ENCODE measurements at regions not wholly inside any gene's neighbourhood (a gene's known extent, or its start where the extent isn't known, plus 50 kb on each side); places are given as distances from the start of the nearest gene placed in this dataset.

DNA sequence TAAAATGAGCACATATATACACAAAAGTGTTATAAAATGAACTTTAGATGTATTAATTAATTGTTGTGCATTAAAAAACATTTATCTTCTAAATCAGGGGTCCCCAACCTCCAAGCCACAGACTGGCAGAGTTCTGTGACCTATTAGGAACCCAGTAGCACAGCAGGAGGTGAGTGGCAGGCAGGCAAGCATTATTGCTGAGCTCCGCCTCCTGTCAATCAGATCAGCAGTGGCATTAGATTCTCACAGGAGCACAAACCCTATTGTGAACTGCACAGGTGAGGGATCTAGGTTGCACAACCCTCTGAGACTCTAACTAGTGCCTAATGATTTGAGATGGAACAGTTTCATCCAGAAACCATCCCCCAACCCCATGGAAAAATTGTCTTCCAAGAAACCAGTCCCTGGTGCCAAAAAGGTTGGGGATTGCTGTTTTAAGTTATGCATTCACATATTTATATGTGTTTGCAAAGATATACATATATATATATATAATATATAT, 583.7 kb downstream of the KCNJ2 start:
- CTCF ChIA-PET = no interaction called here
- no peak overlapping the region for H3K4me3 ChIP-seq (ENCODE audit: low read depth, low read length, poor library complexity, severe bottlenecking)
- POLR2A ChIA-PET (ENCODE audit: low non-redundant PET) = no interaction called here
- no peak overlapping the region for H3K27ac ChIP-seq (ENCODE audit: low read depth, low read length, poor library complexity, severe bottlenecking)
- no TSS peak for BruUV-seq (replicated peaks)
- H3K36me3 ChIP-seq (ENCODE audit: insufficient read depth, low read length, poor library complexity, severe bottlenecking) = no peaks in the 10 kb centered on the region
- intact Hi-C loops (cut with micrococcal nuclease; ENCODE audit: unreplicated experiment) = no loop called here
- H3K9me3 ChIP-seq (ENCODE audit: low read depth, low read length, poor library complexity, severe bottlenecking) = no peaks in the 10 kb centered on the region
- H3K4me1 ChIP-seq (ENCODE audit: insufficient read depth, low read length, poor library complexity, severe bottlenecking) = no peaks in the 10 kb centered on the region
- no peak for TF ChIP-seq EZH2 (IDR thresholded peaks at IDR 0.05; ENCODE audit: borderline replicate concordance, low read depth, low read length, poor library complexity, severe bottlenecking)
- TF ChIP-seq CTCF (conservative IDR thresholded peaks at IDR 0.05; ENCODE audit: low read depth, low read length) = no peak
- no peak for DNase-seq (ENCODE audit: low spot score)
- H3K27me3 ChIP-seq (replicated peaks; ENCODE audit: insufficient read depth, low read depth, low read length, poor library complexity) = no peaks in the 10 kb centered on the region

- intact Hi-C loops (cut with micrococcal nuclease; ENCODE audit: unreplicated experiment) = no loop called here
- POLR2A ChIA-PET (ENCODE audit: low non-redundant PET) = no interaction called here
Measured at GRCh38 chr17:70763018-70763417, 593.7 kb downstream of the KCNJ2 start.

DNA sequence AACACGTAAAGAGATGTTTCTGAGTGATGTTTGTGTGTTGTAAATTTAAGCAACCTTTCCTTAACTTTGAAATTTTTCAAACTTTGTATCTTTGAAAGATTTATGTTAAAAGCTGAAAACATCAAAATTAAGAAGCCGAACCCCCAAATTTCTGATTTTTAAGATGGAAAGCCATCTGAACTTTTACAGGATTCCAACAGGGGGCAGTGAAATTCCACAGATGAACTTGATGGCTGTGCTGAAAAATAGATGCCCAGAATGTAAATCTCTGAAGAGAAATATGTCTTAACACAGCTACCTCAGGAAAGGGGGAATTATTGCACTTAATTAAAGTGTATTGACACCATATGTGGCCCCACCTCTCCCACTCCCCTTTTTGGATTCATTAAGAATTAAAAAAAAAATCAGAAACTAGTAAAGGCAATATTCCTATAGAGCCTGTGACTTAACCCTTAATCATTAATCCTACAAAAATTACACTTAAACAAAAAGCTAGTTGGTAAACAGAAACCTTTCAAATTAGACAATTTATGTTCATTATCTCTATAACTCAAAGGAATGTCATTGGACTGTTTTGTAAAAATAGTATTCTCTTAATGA, 597.9 kb downstream of the KCNJ2 start:
- Histone ChIP-seq H3K27ac (ENCODE audit: low read depth, low read length, poor library complexity, severe bottlenecking) (no peak overlapping the region), H3K4me3 (ENCODE audit: low read depth, low read length, poor library complexity, severe bottlenecking) (no peak overlapping the region), H3K9me3 (ENCODE audit: low read depth, low read length, poor library complexity, severe bottlenecking) (no peaks in the 10 kb centered on the region), H3K4me1 (ENCODE audit: insufficient read depth, low read length, poor library complexity, severe bottlenecking) (no peaks in the 10 kb centered on the region), H3K27me3 (replicated peaks; ENCODE audit: insufficient read depth, low read depth, low read length, poor library complexity) (no peaks in the 10 kb centered on the region), H3K36me3 (ENCODE audit: insufficient read depth, low read length, poor library complexity, severe bottlenecking) (no peaks in the 10 kb centered on the region)
- POLR2A ChIA-PET (ENCODE audit: low non-redundant PET) = no interaction called here
- no TSS peak for BruUV-seq (replicated peaks)
- peak; percentile 34 for DNase-seq (ENCODE audit: low spot score)
- CTCF ChIA-PET = interaction anchor here (0.6 to 0.7 kb wide), 3 partner anchors 14 to 140 kb away, joined by 3 to 8 read pairs (median 4); no protein-coding TSS in a partner anchor
- TF ChIP-seq CTCF (conservative IDR thresholded peaks at IDR 0.05; ENCODE audit: low read depth, low read length) = peak; percentile 72
- TF ChIP-seq EZH2 (IDR thresholded peaks at IDR 0.05; ENCODE audit: borderline replicate concordance, low read depth, low read length, poor library complexity, severe bottlenecking) = no peak
- intact Hi-C loops (cut with micrococcal nuclease; ENCODE audit: unreplicated experiment) = loop anchor here (1.0 to 5.0 kb wide), 4 partner anchors 315 to 1773 kb away; no protein-coding TSS in a partner anchor

More at GRCh38 chr17:70763018-70763417, 593.7 kb downstream of the KCNJ2 start:
- TF ChIP-seq EZH2 (IDR thresholded peaks at IDR 0.05; ENCODE audit: borderline replicate concordance, low read depth, low read length, poor library complexity, severe bottlenecking) (no peak), CTCF (conservative IDR thresholded peaks at IDR 0.05; ENCODE audit: low read depth, low read length) (no peak)
- Histone ChIP-seq H3K4me1 (ENCODE audit: insufficient read depth, low read length, poor library complexity, severe bottlenecking) (no peaks in the 10 kb centered on the region), H3K27ac (ENCODE audit: low read depth, low read length, poor library complexity, severe bottlenecking) (no peak overlapping the region), H3K4me3 (ENCODE audit: low read depth, low read length, poor library complexity, severe bottlenecking) (no peak overlapping the region), H3K27me3 (replicated peaks; ENCODE audit: insufficient read depth, low read depth, low read length, poor library complexity) (no peaks in the 10 kb centered on the region), H3K36me3 (ENCODE audit: insufficient read depth, low read length, poor library complexity, severe bottlenecking) (no peaks in the 10 kb centered on the region), H3K9me3 (ENCODE audit: low read depth, low read length, poor library complexity, severe bottlenecking) (no peaks in the 10 kb centered on the region)
- CTCF ChIA-PET = no interaction called here
- DNase-seq (ENCODE audit: low spot score) = no peak
- no TSS peak for BruUV-seq (replicated peaks)
